H1 (cell line): ENCODE measurements at regions not wholly inside any gene's neighbourhood (a gene's known extent, or its start where the extent isn't known, plus 50 kb on each side); places are given as distances from the start of the nearest gene placed in this dataset.

Source experiments
- FOSL1 ChIP-seq: IDR thresholded peaks from 2 replicates; pipeline ENCODE4 v1.6.1; 2011; ENCODE audit warnings: mild to moderate bottlenecking, low read depth, low read length, moderate library complexity; ENCODE audit not compliant: insufficient read depth
- NRF1 ChIP-seq: IDR thresholded peaks from 2 replicates; pipeline ENCODE4 v1.6.1; 2011; ENCODE audit warnings: mild to moderate bottlenecking, low read depth, low read length, improper control_type of control experiment
- SIRT6 ChIP-seq: IDR thresholded peaks from one replicate; pipeline ENCODE4 v1.7.1; 2012; ENCODE audit warnings: low read length, inconsistent platforms
- TCF12 ChIP-seq: IDR thresholded peaks from 2 replicates; pipeline ENCODE4 v1.6.1; 2011; ENCODE audit warnings: low read depth, mild to moderate bottlenecking, low read length

GRCh38 chr13:58598241-58598640, 966.7 kb downstream of the PCDH17 start (continued):
- TF ChIP-seq FOSL1 = no peak
- TF ChIP-seq TCF12 = no peak
- no peak for TF ChIP-seq NRF1
- TF ChIP-seq SIRT6 = no peak
